ENCODE measurements at regions not wholly inside any gene's neighbourhood (a gene's known extent, or its start where the extent isn't known, plus 50 kb on each side); places are given as distances from the start of the nearest gene placed in this dataset.

DNA sequence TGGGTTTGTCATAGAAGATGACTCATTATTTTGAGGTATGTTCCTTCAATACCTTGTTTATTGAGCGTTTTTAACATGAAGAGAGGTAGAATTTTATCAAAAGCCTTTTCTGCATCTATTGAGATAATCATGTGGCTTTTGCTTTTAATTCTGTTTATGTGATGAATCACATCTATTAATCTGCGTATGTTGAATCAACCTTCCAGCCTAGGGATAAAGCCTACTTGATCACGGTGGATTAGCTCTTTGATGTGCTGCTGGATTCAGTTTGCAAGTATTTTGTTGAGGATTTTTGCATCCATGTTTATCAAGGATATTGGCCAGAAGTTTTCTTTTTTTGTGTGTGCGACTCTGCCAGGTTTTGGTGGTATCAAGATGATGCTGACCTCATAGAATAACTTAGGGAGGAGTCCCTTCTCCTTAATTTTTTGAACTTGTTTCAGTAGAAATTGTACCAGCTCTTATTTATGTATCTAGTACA is 602.6 kb downstream of the SNAPC1 start:
- no peak for TF ChIP-seq POLR2A (IDR thresholded peaks at IDR 0.05)
- TF ChIP-seq, protein P1, sequence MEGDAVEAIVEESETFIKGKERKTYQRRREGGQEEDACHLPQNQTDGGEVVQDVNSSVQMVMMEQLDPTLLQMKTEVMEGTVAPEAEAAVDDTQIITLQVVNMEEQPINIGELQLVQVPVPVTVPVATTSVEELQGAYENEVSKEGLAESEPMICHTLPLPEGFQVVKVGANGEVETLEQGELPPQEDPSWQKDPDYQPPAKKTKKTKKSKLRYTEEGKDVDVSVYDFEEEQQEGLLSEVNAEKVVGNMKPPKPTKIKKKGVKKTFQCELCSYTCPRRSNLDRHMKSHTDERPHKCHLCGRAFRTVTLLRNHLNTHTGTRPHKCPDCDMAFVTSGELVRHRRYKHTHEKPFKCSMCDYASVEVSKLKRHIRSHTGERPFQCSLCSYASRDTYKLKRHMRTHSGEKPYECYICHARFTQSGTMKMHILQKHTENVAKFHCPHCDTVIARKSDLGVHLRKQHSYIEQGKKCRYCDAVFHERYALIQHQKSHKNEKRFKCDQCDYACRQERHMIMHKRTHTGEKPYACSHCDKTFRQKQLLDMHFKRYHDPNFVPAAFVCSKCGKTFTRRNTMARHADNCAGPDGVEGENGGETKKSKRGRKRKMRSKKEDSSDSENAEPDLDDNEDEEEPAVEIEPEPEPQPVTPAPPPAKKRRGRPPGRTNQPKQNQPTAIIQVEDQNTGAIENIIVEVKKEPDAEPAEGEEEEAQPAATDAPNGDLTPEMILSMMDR (IDR thresholded peaks at IDR 0.05) = no peak
